ENCODE measurements at regions not wholly inside any gene's neighbourhood (a gene's known extent, or its start where the extent isn't known, plus 50 kb on each side); places are given as distances from the start of the nearest gene placed in this dataset.

GRCh38 chr2:71898375-71898774, 249.3 kb downstream of the CYP26B1 start:
- no peak overlapping the region for H3K27ac ChIP-seq
- no peaks in the 10 kb centered on the region for H3K4me1 ChIP-seq
- intact Hi-C loops (cut with DNase I) = no loop called here
- H3K36me3 ChIP-seq = no peaks in the 10 kb centered on the region
- H3K27me3 ChIP-seq = peaks cover 0 to 5% of the 10 kb centered on the region in 2 donors
- no peak for ATAC-seq
- no peak for TF ChIP-seq CTCF (IDR thresholded peaks at IDR 0.05)
- no peak overlapping the region for H3K4me3 ChIP-seq
- H3K9me3 ChIP-seq = no peaks in the 10 kb centered on the region
- DNase-seq = no peak

- peaks cover 0 to 8% of the 10 kb centered on the region in 2 donors for H3K27me3 ChIP-seq
- H3K9me3 ChIP-seq = no peaks in the 10 kb centered on the region
- TF ChIP-seq CTCF (IDR thresholded peaks at IDR 0.05) = no peak
- intact Hi-C loops (cut with DNase I) = no loop called here
- H3K36me3 ChIP-seq = no peaks in the 10 kb centered on the region
- no peak for DNase-seq
- ATAC-seq = no peak
- H3K27ac ChIP-seq = no peak overlapping the region
- H3K4me3 ChIP-seq = no peak overlapping the region
- H3K4me1 ChIP-seq = no peaks in the 10 kb centered on the region
These were observed 249.8 kb downstream of the CYP26B1 start for GRCh38 chr2:71897836-71898235.

- ATAC-seq = no peak
- intact Hi-C loops (cut with DNase I) = no loop called here
These were observed 250.6 kb downstream of the CYP26B1 start for GRCh38 chr2:71897137-71897480.

GRCh38 chr2:71896385-71897136, 251.1 kb downstream of the CYP26B1 start:
- intact Hi-C loops (cut with DNase I) = no loop called here
- ATAC-seq = no peak
- TF ChIP-seq CTCF (IDR thresholded peaks at IDR 0.05) = no peak
- H3K27me3 ChIP-seq = peaks cover 0 to 8% of the 10 kb centered on the region in 2 donors
- H3K4me1 ChIP-seq = no peaks in the 10 kb centered on the region
- no peaks in the 10 kb centered on the region for H3K9me3 ChIP-seq
- no peak overlapping the region for H3K27ac ChIP-seq
- no peak overlapping the region for H3K4me3 ChIP-seq
- no peak for DNase-seq
- H3K36me3 ChIP-seq = no peaks in the 10 kb centered on the region

More at GRCh38 chr2:71897137-71897480, 250.6 kb downstream of the CYP26B1 start:
- Histone ChIP-seq H3K36me3 (no peaks in the 10 kb centered on the region), H3K4me1 (no peaks in the 10 kb centered on the region), H3K27me3 (peaks cover 0 to 8% of the 10 kb centered on the region in 2 donors), H3K27ac (no peak overlapping the region), H3K4me3 (no peak overlapping the region), H3K9me3 (no peaks in the 10 kb centered on the region)
- no peak for TF ChIP-seq CTCF (IDR thresholded peaks at IDR 0.05)
- no peak for DNase-seq

GRCh38 chr2:71895320-71896161, 252.1 kb downstream of the CYP26B1 start:
- Histone ChIP-seq H3K4me1 (no peaks in the 10 kb centered on the region), H3K27ac (no peak overlapping the region), H3K4me3 (no peak overlapping the region), H3K36me3 (no peaks in the 10 kb centered on the region), H3K9me3 (no peaks in the 10 kb centered on the region), H3K27me3 (peaks cover 0 to 13% of the 10 kb centered on the region in 2 donors)
- DNase-seq = no peak
- TF ChIP-seq CTCF (IDR thresholded peaks at IDR 0.05) = no peak
- intact Hi-C loops (cut with DNase I) = no loop called here
- no peak for ATAC-seq

Measured in left lung (tissue), 4 donors.